ENCODE measurements at regions not wholly inside any gene's neighbourhood (a gene's known extent, or its start where the extent isn't known, plus 50 kb on each side); places are given as distances from the start of the nearest gene placed in this dataset.
"Not testable (repeated sequence)": the region's sequence is repeated elsewhere in the genome, so short reads cannot be mapped to it uniquely, and the experiment has no call there.

DNA sequence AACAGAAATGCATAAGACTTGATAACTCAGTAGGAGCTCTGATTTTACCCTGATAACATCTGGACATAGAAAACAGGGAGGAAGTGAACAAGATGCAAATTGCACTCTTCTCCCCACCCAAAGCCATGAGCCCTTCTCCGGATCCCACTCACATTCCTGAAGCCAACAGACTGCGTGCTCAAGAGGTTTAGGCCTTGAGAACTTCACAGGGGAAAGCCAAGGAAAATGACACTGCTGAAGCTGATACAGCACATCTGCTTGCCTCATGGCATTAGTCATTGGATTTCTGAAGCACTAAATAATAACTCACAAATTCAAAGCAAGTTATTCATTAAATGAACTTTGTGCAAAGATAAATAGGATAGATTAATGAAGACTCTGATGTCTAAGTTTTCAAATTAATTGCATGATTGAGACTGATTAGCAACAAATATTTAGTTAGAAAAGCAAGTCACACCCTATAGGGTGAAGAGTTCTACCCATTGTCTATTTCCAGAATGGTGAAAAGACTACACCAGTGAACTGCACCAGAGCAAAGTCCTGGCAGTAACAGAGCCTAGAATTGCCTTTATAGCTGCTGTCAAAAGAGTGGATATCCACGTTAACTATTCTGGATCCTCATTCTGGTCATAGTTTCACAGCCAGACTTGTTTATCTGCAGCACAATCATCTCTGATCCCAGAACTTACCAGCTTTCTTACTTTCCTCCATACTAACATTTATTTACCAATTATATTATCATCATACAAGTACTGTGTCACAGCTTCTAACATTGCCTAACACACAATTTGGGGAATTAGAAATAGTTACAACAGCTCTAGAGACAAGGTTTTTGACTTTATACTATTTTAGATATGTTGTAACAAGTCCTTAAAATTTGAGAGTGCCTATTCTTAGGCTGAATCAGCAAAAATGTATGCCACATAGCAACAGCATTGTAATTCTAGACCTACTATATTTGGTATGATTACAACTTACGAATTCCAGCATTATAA, 432.1 kb upstream of the RGMB start:
- TF ChIP-seq, protein P1, sequence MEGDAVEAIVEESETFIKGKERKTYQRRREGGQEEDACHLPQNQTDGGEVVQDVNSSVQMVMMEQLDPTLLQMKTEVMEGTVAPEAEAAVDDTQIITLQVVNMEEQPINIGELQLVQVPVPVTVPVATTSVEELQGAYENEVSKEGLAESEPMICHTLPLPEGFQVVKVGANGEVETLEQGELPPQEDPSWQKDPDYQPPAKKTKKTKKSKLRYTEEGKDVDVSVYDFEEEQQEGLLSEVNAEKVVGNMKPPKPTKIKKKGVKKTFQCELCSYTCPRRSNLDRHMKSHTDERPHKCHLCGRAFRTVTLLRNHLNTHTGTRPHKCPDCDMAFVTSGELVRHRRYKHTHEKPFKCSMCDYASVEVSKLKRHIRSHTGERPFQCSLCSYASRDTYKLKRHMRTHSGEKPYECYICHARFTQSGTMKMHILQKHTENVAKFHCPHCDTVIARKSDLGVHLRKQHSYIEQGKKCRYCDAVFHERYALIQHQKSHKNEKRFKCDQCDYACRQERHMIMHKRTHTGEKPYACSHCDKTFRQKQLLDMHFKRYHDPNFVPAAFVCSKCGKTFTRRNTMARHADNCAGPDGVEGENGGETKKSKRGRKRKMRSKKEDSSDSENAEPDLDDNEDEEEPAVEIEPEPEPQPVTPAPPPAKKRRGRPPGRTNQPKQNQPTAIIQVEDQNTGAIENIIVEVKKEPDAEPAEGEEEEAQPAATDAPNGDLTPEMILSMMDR (IDR thresholded peaks at IDR 0.05), result no peak
- 44 to 46% (median 45%) methylated on average over 4 of the region's 4 CpGs for WGBS, 3 donors
- H3K4me3 ChIP-seq, result no peak overlapping the region
- no peaks in the 10 kb centered on the region for H3K9me3 ChIP-seq
- H3K27ac ChIP-seq, result no peak overlapping the region
- ATAC-seq (no peak), DNase-seq (no peak)
- intact Hi-C loops (cut with DNase I), result no loop called here
- H3K36me3 ChIP-seq (ENCODE audit: insufficient read depth in 1 of 2, low read depth in 1 of 2), result no peaks in the 10 kb centered on the region
- H3K4me1 ChIP-seq, result no peaks in the 10 kb centered on the region
- H3K27me3 ChIP-seq (ENCODE audit: insufficient read depth in 3 of 3, low read length in 2 of 3), result no peaks in the 10 kb centered on the region

DNA sequence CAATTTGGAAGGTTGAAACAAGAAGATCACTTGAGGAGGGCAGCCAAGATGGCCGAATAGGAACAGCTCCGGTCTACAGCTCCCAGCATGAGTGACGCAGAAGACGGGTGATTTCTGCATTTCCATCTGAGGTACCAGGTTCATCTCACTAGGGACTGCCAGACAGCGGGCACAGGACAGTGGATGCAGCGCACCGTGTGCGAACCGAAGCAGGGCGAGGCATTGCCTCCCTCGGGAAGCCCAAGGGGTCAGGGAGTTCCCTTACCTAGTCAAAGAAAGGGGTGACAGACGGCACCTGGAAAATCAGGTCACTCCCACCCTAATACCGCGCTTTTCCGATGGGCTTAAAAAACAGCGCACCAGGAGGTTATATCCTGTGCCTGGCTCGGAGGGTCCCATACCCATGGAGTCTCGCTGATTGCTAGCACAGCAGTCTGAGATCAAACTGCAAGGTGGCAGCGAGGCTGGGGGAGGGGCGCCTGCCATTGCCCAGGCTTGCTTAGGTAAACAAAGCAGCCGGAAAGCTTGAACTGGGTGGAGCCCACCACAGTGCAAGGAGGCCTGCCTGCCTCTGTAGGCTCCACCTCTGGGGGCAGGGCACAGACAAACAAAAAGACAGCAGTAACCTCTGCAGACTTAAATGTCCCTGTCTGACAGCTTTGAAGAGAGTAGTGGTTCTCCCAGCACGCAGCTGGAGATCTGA, 430.4 kb upstream of the RGMB start:
- H3K4me3 ChIP-seq; H3K27ac ChIP-seq; DNase-seq; H3K9me3 ChIP-seq; intact Hi-C loops (cut with DNase I); H3K4me1 ChIP-seq; H3K36me3 ChIP-seq (ENCODE audit: insufficient read depth in 1 of 2, low read depth in 1 of 2); H3K27me3 ChIP-seq (ENCODE audit: insufficient read depth in 3 of 3, low read length in 2 of 3); ATAC-seq: not testable (repeated sequence)
- 96 to 97% (median 97%) methylated on average over 20 to 22 of the region's 22 CpGs for WGBS, 3 donors

DNA sequence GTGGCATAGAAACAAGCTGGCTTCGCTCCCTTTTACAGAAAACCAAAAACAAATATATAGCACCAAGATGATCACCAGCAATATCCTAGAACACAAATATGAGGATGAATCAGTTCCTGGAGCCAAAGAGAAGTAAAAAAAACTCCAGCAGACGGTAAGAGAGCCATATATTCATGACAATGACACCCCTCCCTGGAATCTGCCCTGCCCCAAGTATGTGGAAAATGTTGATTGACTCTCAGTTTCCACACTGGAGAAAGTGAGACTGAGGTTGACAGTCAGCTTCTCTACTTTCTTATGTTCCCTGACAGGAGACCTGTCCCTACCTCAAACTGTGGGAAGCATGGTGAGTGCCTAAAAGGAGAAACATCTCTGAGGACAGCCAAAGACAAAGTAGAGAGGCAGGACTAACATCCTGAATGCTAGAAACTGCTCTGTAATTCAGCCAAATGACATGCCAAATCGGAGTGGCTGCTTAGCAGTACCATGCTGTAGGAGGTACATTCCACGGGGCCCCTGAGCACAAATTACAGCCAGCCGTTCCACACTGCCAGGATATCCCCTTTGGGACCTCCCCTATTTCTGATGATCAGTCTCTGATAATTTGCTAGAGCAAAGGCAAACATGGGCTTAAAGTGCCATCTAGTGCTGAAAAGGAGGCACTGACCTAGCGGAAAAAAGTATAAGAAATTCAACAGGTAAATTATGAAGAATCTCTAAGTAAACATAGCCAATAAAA, 424.0 kb upstream of the RGMB start:
- DNase-seq (no peak), ATAC-seq (no peak)
- intact Hi-C loops (cut with DNase I), result no loop called here
- Histone ChIP-seq H3K27ac (no peak overlapping the region), H3K4me1 (no peaks in the 10 kb centered on the region), H3K36me3 (ENCODE audit: insufficient read depth in 1 of 2, low read depth in 1 of 2) (no peaks in the 10 kb centered on the region), H3K27me3 (ENCODE audit: insufficient read depth in 3 of 3, low read length in 2 of 3) (no peaks in the 10 kb centered on the region), H3K4me3 (no peak overlapping the region), H3K9me3 (no peaks in the 10 kb centered on the region)
- WGBS, 3 donors, result 71 to 77% (median 73%) methylated on average over 6 of the region's 6 CpGs
- TF ChIP-seq, protein P1 (IDR thresholded peaks at IDR 0.05), result no peak

DNA sequence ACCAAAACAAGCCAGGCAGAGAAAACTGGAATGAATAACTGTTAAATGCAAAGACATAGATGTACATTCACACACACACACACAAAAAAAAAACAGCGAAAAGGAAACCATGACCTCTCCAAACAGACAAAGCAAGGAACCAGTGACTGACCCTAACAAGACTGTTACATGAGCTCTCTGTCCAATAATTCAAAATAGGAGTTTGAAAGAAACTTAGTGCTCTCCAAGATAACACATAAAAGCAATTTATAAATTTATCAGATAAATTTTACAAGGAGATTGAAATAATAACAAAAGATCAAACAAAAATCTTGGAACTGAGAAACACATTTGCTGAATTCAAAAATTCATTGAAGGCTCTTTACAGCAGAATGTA, 423.5 kb upstream of the RGMB start:
- Histone ChIP-seq H3K36me3 (ENCODE audit: insufficient read depth in 1 of 2, low read depth in 1 of 2) (no peaks in the 10 kb centered on the region), H3K27me3 (ENCODE audit: insufficient read depth in 3 of 3, low read length in 2 of 3) (no peaks in the 10 kb centered on the region), H3K4me3 (no peak overlapping the region), H3K4me1 (no peaks in the 10 kb centered on the region), H3K9me3 (no peaks in the 10 kb centered on the region), H3K27ac (no peak overlapping the region)
- no peak for DNase-seq
- WGBS, 3 donors, result 93 to 100% (median 93%) methylated on average over 1 of the region's 1 CpG
- TF ChIP-seq, protein P1 (IDR thresholded peaks at IDR 0.05), result no peak
- no peak for ATAC-seq
- intact Hi-C loops (cut with DNase I), result no loop called here

DNA sequence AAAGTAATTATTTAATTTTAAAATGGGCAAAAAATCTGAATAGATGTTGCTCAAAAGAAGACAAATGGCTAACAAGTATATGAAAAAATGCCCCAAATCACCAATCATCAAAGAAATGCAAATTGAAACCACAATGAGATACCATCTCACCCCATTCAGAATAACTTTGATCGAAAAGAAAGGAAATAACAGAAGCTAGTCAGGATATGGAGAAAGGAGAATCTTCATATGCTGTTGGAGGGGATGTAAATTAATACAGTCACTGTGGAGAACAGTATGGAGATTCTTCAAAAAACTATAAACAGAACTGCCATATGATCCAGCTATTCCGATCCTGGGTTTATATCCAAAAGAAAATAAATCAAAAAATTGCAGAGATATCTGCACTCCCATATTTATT, 418.5 kb upstream of the RGMB start:
- 81 to 88% (median 83%) methylated on average over 2 of the region's 2 CpGs for WGBS, 3 donors
- Histone ChIP-seq H3K36me3 (ENCODE audit: insufficient read depth in 1 of 2, low read depth in 1 of 2) (no peaks in the 10 kb centered on the region), H3K27ac (no peak overlapping the region), H3K4me1 (no peaks in the 10 kb centered on the region), H3K4me3 (no peak overlapping the region), H3K27me3 (ENCODE audit: insufficient read depth in 3 of 3, low read length in 2 of 3) (no peaks in the 10 kb centered on the region), H3K9me3 (no peaks in the 10 kb centered on the region)
- TF ChIP-seq, protein P1 (IDR thresholded peaks at IDR 0.05), result no peak
- intact Hi-C loops (cut with DNase I), result no loop called here
- no peak for DNase-seq
- no peak for ATAC-seq
